ENCODE measurements at regions not wholly inside any gene's neighbourhood (a gene's known extent, or its start where the extent isn't known, plus 50 kb on each side); places are given as distances from the start of the nearest gene placed in this dataset.

DNA sequence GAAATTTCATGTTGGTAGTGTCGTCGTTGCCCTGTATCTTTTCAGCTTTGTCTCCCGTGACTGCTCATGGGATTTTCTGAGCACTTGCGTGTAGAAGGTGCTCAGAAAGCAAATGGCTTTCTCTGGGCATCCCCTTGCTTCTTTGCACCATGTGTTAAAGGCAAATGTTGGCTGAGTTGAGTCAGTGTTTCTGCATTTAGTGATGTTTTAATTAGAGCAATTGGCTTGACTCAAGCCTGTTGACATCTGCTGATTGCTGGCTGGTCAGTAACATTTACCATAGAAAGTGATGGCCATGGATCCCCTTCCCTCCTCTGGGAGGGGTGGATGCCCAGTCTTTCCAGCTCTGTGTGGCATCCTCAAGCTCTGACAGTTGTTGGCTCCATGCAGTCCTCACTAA, 187.2 kb upstream of the MPHOSPH6 start:
- no peak for DNase-seq

- no peak for DNase-seq
These were observed 180.5 kb upstream of the MPHOSPH6 start for GRCh38 chr16:82350560-82350959.

- DNase-seq: no peak
These were observed 175.3 kb upstream of the MPHOSPH6 start for GRCh38 chr16:82345318-82345717.

DNA sequence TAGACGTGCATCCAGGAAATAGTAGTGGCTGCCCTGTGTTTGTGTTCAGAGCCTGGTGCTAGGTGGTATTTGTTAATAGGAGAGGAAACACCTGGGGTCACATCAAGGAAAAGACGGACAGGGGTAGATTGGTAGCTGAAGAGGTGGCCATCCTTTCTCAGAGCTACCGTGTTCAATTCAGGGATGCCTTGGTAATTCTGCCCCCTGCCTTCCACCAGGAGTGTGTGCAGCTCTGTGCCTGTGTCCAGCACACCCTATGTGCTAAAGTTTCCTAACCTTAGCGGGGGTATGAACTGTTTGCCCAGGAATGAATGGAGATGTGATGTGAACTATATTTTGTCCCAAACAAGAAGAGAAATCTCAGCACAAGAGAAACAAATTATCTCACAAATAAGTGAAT, 174.1 kb upstream of the MPHOSPH6 start:
- no peak for DNase-seq

DNA sequence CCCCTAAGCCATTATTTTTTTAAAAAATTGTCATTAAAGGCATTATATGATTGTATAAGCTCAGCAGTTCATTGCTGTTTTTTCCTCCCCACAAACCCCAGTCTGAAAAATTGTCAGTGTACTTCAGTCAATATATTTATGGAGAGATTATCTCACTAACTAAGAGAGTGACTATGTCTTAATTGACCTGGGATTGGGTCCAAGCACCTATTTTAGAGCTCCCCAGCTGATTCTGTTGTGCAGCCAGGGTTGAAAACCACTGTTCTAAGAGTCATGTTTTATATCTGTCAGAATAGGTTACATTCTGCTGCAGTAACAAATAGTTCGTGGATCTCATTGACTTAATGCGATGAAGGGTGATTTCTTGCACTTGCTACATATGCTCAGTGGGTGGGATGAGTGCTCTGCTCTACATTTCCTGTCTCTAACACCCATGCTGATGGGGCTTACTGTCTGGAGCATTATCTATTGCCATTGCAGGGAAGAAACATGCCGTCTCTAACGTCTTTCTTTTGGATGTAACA, 171.2 kb upstream of the MPHOSPH6 start:
- DNase-seq: no peak

- DNase-seq: no peak
These were observed 170.5 kb upstream of the MPHOSPH6 start for GRCh38 chr16:82340531-82340930.

- no peak for DNase-seq
These were observed 167.3 kb upstream of the MPHOSPH6 start for GRCh38 chr16:82337355-82337754.

- DNase-seq: no peak
These were observed 162.1 kb upstream of the MPHOSPH6 start for GRCh38 chr16:82331974-82332750.

GRCh38 chr16:82331397-82331796, 161.4 kb upstream of the MPHOSPH6 start:
- DNase-seq: no peak

- DNase-seq: no peak
These were observed 159.6 kb upstream of the MPHOSPH6 start for GRCh38 chr16:82329504-82330192.

DNA sequence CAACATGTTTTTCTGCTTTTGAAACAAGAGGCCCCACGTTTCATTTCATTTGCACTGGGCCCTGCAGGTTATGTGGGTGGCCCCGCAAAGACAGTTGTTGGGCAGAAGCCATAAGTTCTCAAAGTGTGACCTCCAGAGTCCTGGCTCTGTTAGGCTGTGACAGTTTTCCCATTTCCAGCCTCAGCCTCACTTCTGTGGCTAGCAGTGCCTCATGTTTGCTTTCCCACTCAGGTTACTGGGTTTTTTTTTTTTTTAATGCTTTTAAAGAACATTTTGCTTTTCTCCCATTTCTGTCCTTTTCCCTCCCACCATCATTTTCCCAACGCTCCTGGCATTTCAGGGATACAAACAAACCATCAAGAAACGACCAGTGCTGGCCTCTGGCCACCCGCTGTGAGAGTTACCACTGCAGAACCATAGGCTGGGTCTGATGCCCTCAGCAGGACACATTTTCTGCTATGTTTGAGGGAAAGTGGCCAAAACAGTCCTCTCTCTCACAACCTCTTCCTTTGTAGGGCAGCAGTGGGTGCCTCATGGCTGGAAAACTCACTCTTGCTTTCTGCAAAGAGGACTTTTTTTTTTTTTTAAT, 159.0 kb upstream of the MPHOSPH6 start:
- DNase-seq: no peak

GRCh38 chr16:82323171-82323570, 153.1 kb upstream of the MPHOSPH6 start:
- DNase-seq: no peak

- DNase-seq: no peak
These were observed 152.2 kb upstream of the MPHOSPH6 start for GRCh38 chr16:82322177-82322576.

DNA sequence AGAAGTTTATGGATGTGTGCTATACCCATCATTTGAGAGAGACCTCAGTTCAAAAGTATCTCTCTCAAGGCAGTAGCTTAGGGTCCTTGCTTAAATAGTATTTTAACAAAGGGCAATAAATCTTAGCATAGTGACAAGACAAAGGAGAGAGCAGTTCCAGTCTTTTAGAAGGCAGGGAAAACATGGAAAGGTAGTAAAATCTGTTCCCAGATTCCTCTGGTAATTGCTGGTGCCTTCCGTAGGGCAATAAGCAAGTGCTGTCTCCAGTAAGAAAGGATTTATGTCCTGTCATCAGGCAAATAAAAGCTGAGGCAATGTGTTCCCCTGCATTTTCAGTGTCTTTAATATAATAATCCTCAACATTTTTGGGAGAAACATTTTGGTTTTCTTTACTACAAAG, 149.0 kb upstream of the MPHOSPH6 start:
- no peak for DNase-seq

DNA sequence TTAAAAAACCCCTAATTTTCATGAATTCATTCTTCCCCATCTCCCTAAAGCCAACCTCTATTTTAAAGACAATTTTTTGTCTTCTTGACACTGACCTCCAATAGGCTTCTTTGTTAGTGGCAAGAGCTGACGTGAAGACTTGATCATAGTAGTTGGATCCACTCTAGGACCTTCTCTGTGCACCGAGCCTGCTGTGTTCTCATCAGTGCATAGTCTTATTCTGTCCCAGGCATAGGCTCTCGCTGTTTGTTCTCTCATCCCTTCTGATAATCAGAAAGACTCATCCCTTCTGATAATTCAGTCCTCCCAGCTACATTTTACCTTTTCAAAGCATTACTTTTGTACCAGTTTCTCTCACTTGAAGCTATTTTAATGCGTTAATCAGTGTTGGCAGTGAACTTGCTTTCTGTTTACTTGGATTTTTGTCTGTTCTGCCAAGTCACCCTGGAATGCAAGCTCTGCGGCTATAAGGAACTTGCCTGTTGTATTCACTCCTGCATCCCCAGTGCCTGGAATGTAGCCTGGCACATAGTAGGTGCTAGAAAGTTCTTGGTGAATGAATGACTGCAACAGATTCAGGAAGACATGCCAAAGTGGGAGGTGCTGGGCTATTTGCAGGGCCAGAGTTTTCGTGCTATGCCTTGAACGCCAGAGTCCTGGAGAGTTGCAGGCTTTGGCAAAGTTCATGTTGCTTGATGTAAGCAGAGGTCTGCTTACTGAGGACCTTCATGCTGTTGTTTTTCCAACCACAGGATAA, 147.6 kb upstream of the MPHOSPH6 start:
- no peak for DNase-seq

- no peak for DNase-seq
These were observed 143.7 kb upstream of the MPHOSPH6 start for GRCh38 chr16:82313754-82314153.

- no peak for DNase-seq
These were observed 141.5 kb upstream of the MPHOSPH6 start for GRCh38 chr16:82311528-82311927.

GRCh38 chr16:82302042-82302727, 132.2 kb upstream of the MPHOSPH6 start:
- DNase-seq: no peak

DNA sequence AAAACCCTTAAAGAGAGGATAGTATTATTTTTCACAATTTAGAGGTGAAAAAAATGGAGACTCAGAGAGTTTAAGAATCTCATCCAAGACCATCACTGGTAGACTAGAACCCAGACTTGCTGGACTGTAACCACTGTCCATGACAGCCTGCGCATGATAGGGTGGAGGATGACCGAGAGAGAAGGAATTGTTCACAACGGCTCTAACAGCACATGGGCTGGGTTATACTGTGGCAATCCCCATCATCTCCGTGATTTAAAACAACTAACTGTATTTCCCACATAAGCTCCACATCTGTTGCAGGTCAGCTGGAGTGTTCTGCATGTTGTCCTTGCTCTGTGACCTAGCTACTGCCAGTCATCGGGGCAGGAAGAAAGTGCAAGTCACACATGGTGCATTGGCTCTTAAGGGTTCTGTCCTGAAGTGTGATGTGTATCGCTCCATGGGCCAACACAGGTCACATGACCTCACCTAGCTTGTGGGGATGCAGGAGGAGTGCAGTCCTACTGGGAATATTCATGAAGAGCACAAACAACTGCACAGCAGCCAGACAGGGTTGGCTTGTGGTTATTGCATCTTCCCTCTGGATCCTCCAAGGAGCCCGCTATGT, 131.2 kb upstream of the MPHOSPH6 start:
- DNase-seq: no peak

DNA sequence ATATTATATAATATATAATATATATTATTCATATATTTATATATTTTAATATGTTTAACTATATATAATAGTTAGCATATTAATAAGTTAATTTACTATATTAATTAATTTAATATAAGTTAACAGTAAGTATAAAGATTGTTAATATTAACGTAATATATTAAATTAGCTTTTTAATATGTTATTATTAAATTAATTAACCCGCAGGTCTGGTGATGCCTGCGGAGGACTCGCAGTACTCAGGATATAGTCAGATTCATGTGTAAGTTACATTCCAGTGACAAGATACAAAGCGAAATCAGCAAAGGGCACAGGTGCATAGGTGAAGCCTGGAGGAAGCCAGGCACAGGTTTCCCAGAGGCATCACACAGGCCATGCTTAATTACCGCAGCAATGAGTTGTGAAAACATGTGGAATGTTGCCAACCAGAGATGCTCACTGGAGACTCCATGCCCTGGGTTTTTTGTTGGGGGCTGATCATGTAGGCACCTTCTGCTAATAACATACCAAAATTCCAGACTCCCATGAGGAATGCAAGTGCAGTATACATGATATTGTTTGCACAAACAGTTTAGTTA, 130.4 kb upstream of the MPHOSPH6 start:
- no peak for DNase-seq

DNA sequence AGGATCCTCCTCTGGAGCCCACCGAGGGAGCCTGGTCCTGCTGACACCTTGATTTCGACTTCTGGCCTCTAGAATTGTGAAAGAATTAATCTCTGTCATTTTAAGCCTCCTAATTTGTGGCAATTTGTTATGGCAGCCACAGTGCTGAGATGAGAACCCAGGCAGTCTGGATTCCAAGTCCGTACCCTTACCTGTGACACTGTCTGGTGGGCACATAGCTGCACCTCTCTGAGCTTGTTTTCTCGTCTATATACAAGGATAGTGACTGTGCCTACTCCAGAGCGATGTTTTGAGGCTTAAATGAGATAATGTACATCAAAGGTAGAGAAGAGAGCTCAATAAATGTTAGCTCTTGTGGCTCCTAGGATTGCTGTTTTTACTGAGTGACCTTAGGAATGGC, 128.4 kb upstream of the MPHOSPH6 start:
- DNase-seq: no peak

Data from stimulated activated CD4-positive, alpha-beta T cell treated with anti-CD3 and anti-CD28 coated beads, Interleukin-4, amount 100 ng/mL, for 4 hours (primary cell).